ENCODE measurements at regions not wholly inside any gene's neighbourhood (a gene's known extent, or its start where the extent isn't known, plus 50 kb on each side); places are given as distances from the start of the nearest gene placed in this dataset.

- TF ChIP-seq LEF1 (IDR thresholded peaks at IDR 0.05) (no peak), HNRNPK (IDR thresholded peaks at IDR 0.05; ENCODE audit: low read depth, low read length, poor library complexity, severe bottlenecking) (no peak), MXI1 (IDR thresholded peaks at IDR 0.05; ENCODE audit: low read depth, low read length) (no peak), ZNF133 (CRISPR knock-in tag; IDR thresholded peaks at IDR 0.05) (no peak), GTF2E2 (tag; IDR thresholded peaks at IDR 0.05) (no peak)
These were observed 242.3 kb upstream of the MTNR1B start (continued) for GRCh38 chr11:92727123-92727522.

- in situ Hi-C loops (cut with MboI): no loop called here
- Histone ChIP-seq H3K9ac (ENCODE audit: insufficient read depth in 1 of 2, low read depth in 2 of 2, low read length in 2 of 2) (no peak overlapping the region), H3K36me3 (ENCODE audit: control insufficient read depth, insufficient read depth, low read length) (no peaks in the 10 kb centered on the region), H3K9me3 (replicated peaks; ENCODE audit: control insufficient read depth, insufficient read depth, low read depth, low read length) (no peaks in the 10 kb centered on the region), H3K27ac (ENCODE audit: extremely low read depth, low read depth, low read length) (no peak overlapping the region), H2AFZ (ENCODE audit: low read depth, low read length) (no peak overlapping the region), H3K27me3 (ENCODE audit: control insufficient read depth in 2 of 2, insufficient read depth in 2 of 2, low read length in 2 of 2) (no peaks in the 10 kb centered on the region), H3K79me2 (ENCODE audit: control insufficient read depth, insufficient read depth, low read length) (no peaks in the 10 kb centered on the region), H4K20me1 (replicated peaks; ENCODE audit: control insufficient read depth, insufficient read depth, low read length) (no peaks in the 10 kb centered on the region), H3K4me2 (ENCODE audit: insufficient read depth, low read length) (no peak overlapping the region), H3K9me1 (ENCODE audit: control insufficient read depth, insufficient read depth, low read length) (no peaks in the 10 kb centered on the region), H3K4me1 (replicated peaks in 1 of 2; ENCODE audit: control insufficient read depth in 2 of 2, insufficient read depth in 2 of 2, low read length in 2 of 2) (no peaks in the 10 kb centered on the region), H3K4me3 (no peak overlapping the region)
- CTCF ChIA-PET (ENCODE audit: low intra/inter-chr PET ratio): no interaction called here
- intact Hi-C loops (cut with micrococcal nuclease): no loop called here
- no TSS peak for BruUV-seq (replicated peaks)
- POLR2A ChIA-PET: no interaction called here
- ATAC-seq (no peak), FAIRE-seq (no peak), DNase-seq (ENCODE audit: extremely low read depth in 1 of 4, low spot score in 3 of 4) (no peak)
- TF ChIP-seq OTX1 (CRISPR knock-in tag; IDR thresholded peaks at IDR 0.05) (no peak), ZNF24 (IDR thresholded peaks at IDR 0.05) (no peak), CSDE1 (IDR thresholded peaks at IDR 0.05) (no peak)
- TF ChIP-seq, protein P1, sequence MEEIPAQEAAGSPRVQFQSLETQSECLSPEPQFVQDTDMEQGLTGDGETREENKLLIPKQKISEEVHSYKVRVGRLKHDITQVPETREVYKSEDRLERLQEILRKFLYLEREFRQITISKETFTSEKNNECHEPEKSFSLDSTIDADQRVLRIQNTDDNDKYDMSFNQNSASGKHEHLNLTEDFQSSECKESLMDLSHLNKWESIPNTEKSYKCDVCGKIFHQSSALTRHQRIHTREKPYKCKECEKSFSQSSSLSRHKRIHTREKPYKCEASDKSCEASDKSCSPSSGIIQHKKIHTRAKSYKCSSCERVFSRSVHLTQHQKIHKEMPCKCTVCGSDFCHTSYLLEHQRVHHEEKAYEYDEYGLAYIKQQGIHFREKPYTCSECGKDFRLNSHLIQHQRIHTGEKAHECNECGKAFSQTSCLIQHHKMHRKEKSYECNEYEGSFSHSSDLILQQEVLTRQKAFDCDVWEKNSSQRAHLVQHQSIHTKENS (CRISPR knock-in tag; IDR thresholded peaks at IDR 0.05): no peak
- WGBS (ENCODE audit: insufficient coverage, low coverage, missing lambda C conversion rate): 1% methylated on average over 5 of the region's 5 CpGs
These were observed 241.7 kb upstream of the MTNR1B start for GRCh38 chr11:92727769-92728168.

All from K562 (cell line).